H1 (cell line): ENCODE measurements at regions not wholly inside any gene's neighbourhood (a gene's known extent, or its start where the extent isn't known, plus 50 kb on each side); places are given as distances from the start of the nearest gene placed in this dataset.

ENCODE experiments used
- CTCF ChIA-PET: fragments of 300-600 bp; sonication (Branson Sonifier 250); formaldehyde crosslinking; loops from one replicate; lab custom pipeline; 2021; ENCODE audit not compliant: partially characterized antibody; lab: Charles Lee
- POLR2A ChIA-PET: fragments of 300-600 bp; sonication (Branson Sonifier 250); formaldehyde crosslinking; loops from one replicate; lab custom pipeline; 2021; ENCODE audit warnings: inconsistent platforms; ENCODE audit not compliant: partially characterized antibody; lab: Charles Lee
- DNase-seq, 2 experiments: peaks; one replicate each; pipeline versions ENCODE4 v3.0.0 to v3.0.0-alpha.2; 2010 to 2022; ENCODE audit warnings: low spot score in 2 of 2, low read depth in 1 of 2, mixed read lengths in 1 of 2
- FAIRE-seq: peaks from 2 replicates; lab custom pipeline; 2011; peaks lifted over from hg19 to GRCh38; lab: Jason Lieb, UNC
- H2AFZ ChIP-seq: 2 replicates; pipeline ENCODE4 v1.8.1; 2012; ENCODE audit warnings: low read length, inconsistent platforms
- H2AK5ac ChIP-seq: 2 replicates; pipeline ENCODE4 v1.6.1; 2013; ENCODE audit warnings: low read depth, low read length
- H2BK120ac ChIP-seq: replicated peaks from 2 replicates; pipeline ENCODE3; 2013; ENCODE audit warnings: low read depth, low read length, inconsistent platforms
- H2BK12ac ChIP-seq: 2 replicates; pipeline ENCODE4 v1.6.1; 2013; ENCODE audit warnings: low read depth, low read length
- H2BK15ac ChIP-seq: 2 replicates; pipeline ENCODE4 v1.6.1; 2013; ENCODE audit warnings: low read length
- H2BK20ac ChIP-seq: 2 replicates; pipeline ENCODE4 v1.6.1; 2013; ENCODE audit warnings: low read length
- H2BK5ac ChIP-seq: 2 replicates; pipeline ENCODE4 v1.6.1; 2013; ENCODE audit warnings: low read depth, low read length
- H3K14ac ChIP-seq: 2 replicates; pipeline ENCODE4 v1.6.1; 2013; ENCODE audit warnings: inconsistent platforms; ENCODE audit not compliant: insufficient read length
- H3K18ac ChIP-seq: 2 replicates; pipeline ENCODE4 v1.6.1; 2013; ENCODE audit warnings: low read length; ENCODE audit errors: extremely low read depth
- H3K23ac ChIP-seq: 2 replicates; pipeline ENCODE4 v1.6.1; 2013; ENCODE audit warnings: inconsistent platforms; ENCODE audit not compliant: insufficient read length
- H3K23me2 ChIP-seq: 2 replicates; pipeline ENCODE4 v1.6.1; 2013; ENCODE audit warnings: low read depth, low read length
- H3K27ac ChIP-seq: 2 replicates; pipeline ENCODE4 v1.6.1; 2011; ENCODE audit warnings: low read depth, low read length, inconsistent platforms
- H3K27me3 ChIP-seq, 4 experiments: replicated peaks in 1 of 4; 1 replicate in 1 of 4; 2 replicates in 3 of 4; pipeline versions ENCODE4 v1.6.1 to v1.8.1; 2011 to 2013; ENCODE audit warnings: low read length in 3 of 4, mild to moderate bottlenecking in 3 of 4, inconsistent platforms in 2 of 4, mixed read lengths in 2 of 4, moderate library complexity in 1 of 4; ENCODE audit not compliant: control insufficient read depth in 3 of 4, insufficient read depth in 3 of 4; ENCODE audit errors: extremely low read depth in 1 of 4
- H3K36me3 ChIP-seq, 4 experiments: 2 replicates each; pipeline versions ENCODE4 v1.6.1 to v1.8.1; 2011 to 2013; ENCODE audit warnings: mild to moderate bottlenecking in 4 of 4, low read length in 3 of 4, moderate library complexity in 2 of 4, control low read depth in 1 of 4, inconsistent platforms in 1 of 4; ENCODE audit not compliant: insufficient read depth in 4 of 4, control insufficient read depth in 2 of 4
- H3K4ac ChIP-seq: replicated peaks from 2 replicates; pipeline ENCODE3; 2013; ENCODE audit warnings: low read length, low read depth, mixed read lengths, inconsistent platforms; ENCODE audit not compliant: insufficient read length
- H3K4me1 ChIP-seq, 4 experiments: replicated peaks in 1 of 4; 1 replicate in 1 of 4; 2 replicates in 3 of 4; pipeline versions ENCODE4 v1.6.1 to v1.8.1; 2011 to 2013; ENCODE audit warnings: low read length in 3 of 4, inconsistent platforms in 2 of 4, mixed read lengths in 1 of 4; ENCODE audit not compliant: insufficient read depth in 4 of 4, control insufficient read depth in 3 of 4
- H3K4me2 ChIP-seq, 2 experiments: 2 replicates each; pipeline versions ENCODE4 v1.6.1 to v1.8.1; 2011 to 2013; ENCODE audit warnings: low read depth in 2 of 2, low read length in 2 of 2, control low read depth in 1 of 2, inconsistent platforms in 1 of 2, mild to moderate bottlenecking in 1 of 2; ENCODE audit not compliant: insufficient read depth in 1 of 2
- H3K4me3 ChIP-seq, 4 experiments: fragments of 200-600, 300-600 bp in 1 of 4; sonication (generic), shearing (Covaris generic), sonication (Bioruptor Twin) in 1 of 4; 2 replicates each; pipeline versions ENCODE4 v1.5.1 to v1.8.1; 2011 to 2016; ENCODE audit warnings: low read length in 4 of 4, low read depth in 3 of 4, control low read depth in 2 of 4, inconsistent platforms in 2 of 4, mild to moderate bottlenecking in 2 of 4, mixed read lengths in 1 of 4, moderate library complexity in 1 of 4; ENCODE audit not compliant: insufficient read depth in 2 of 4; ENCODE audit errors: extremely low read depth in 1 of 4
- H3K56ac ChIP-seq: replicated peaks from 2 replicates; pipeline ENCODE3; 2013; ENCODE audit warnings: low read depth, mild to moderate bottlenecking, mixed read lengths, low read length, inconsistent platforms; ENCODE audit not compliant: insufficient read length
- H3K79me1 ChIP-seq: 2 replicates; pipeline ENCODE4 v1.6.1; 2013; ENCODE audit warnings: low read depth, low read length, control low read depth
- H3K79me2 ChIP-seq, 2 experiments: 2 replicates each; pipeline versions ENCODE4 v1.6.1 to v1.8.1; 2012 to 2013; ENCODE audit warnings: low read length in 2 of 2, mild to moderate bottlenecking in 2 of 2, inconsistent platforms in 1 of 2; ENCODE audit not compliant: insufficient read depth in 2 of 2, control insufficient read depth in 1 of 2
- H3K9ac ChIP-seq, 4 experiments: replicated peaks in 1 of 4; 1 replicate in 1 of 4; 2 replicates in 3 of 4; pipeline versions ENCODE4 v1.6.1 to v1.8.1; 2011 to 2013; ENCODE audit warnings: low read depth in 3 of 4, low read length in 3 of 4, control low read depth in 2 of 4, mild to moderate bottlenecking in 2 of 4, moderate library complexity in 2 of 4, inconsistent platforms in 1 of 4; ENCODE audit errors: extremely low read depth in 1 of 4
- H3K9me3 ChIP-seq, 2 experiments: 2 replicates each; pipeline versions ENCODE4 v1.6.1 to v1.8.1; 2012 to 2013; ENCODE audit warnings: mild to moderate bottlenecking in 2 of 2, moderate library complexity in 2 of 2, control low read depth in 1 of 2, inconsistent platforms in 1 of 2, low read depth in 1 of 2, low read length in 1 of 2, mixed read lengths in 1 of 2; ENCODE audit not compliant: insufficient read depth in 2 of 2
- H4K20me1 ChIP-seq, 2 experiments: replicated peaks in 1 of 2; 2 replicates each; pipeline versions ENCODE3 to v1.8.1; 2011 to 2013; ENCODE audit warnings: inconsistent platforms in 2 of 2, low read length in 2 of 2, mild to moderate bottlenecking in 1 of 2; ENCODE audit not compliant: insufficient read depth in 2 of 2, control insufficient read depth in 1 of 2
- H4K5ac ChIP-seq: 2 replicates; pipeline ENCODE4 v1.6.1; 2013; ENCODE audit warnings: low read length, low read depth, mixed read lengths, inconsistent platforms; ENCODE audit not compliant: insufficient read length
- H4K8ac ChIP-seq: 2 replicates; pipeline ENCODE4 v1.8.0; 2013; ENCODE audit warnings: mild to moderate bottlenecking, moderate library complexity, low read length, inconsistent platforms; ENCODE audit not compliant: insufficient read depth; ENCODE audit errors: extremely low read depth
- H4K91ac ChIP-seq: replicated peaks from 2 replicates; pipeline ENCODE3; 2013; ENCODE audit warnings: low read length, mixed read lengths, inconsistent platforms; ENCODE audit not compliant: insufficient read length
- BRCA1 ChIP-seq: IDR thresholded peaks from 2 replicates; pipeline ENCODE4 v1.6.1; 2012; ENCODE audit warnings: low read depth, low read length, improper control_type of control experiment
- CTBP2 ChIP-seq: IDR thresholded peaks from 2 replicates; pipeline ENCODE4 v1.7.0; 2011; ENCODE audit warnings: borderline replicate concordance, mild to moderate bottlenecking, moderate library complexity, mixed read lengths, low read length; ENCODE audit not compliant: insufficient read depth, insufficient read length
- EGR1 ChIP-seq: IDR thresholded peaks from 2 replicates; pipeline ENCODE4 v1.6.1; 2011; ENCODE audit warnings: low read depth, low read length, borderline replicate concordance
- JUN ChIP-seq: IDR thresholded peaks from 2 replicates; pipeline ENCODE4 v1.6.1; 2011; ENCODE audit warnings: low read depth, mild to moderate bottlenecking, improper control_type of control experiment, low read length
- KDM4A ChIP-seq: IDR thresholded peaks from one replicate; pipeline ENCODE4 v1.7.1; 2012; ENCODE audit warnings: low read depth, mild to moderate bottlenecking, moderate library complexity, low read length, inconsistent platforms; ENCODE audit not compliant: severe bottlenecking
- POLR2A ChIP-seq, 2 experiments: IDR thresholded peaks; 1 replicate in 1 of 2; 2 replicates in 1 of 2; pipeline ENCODE4 v1.6.1; 2011; ENCODE audit warnings: low read depth in 2 of 2, low read length in 2 of 2, mild to moderate bottlenecking in 2 of 2; ENCODE audit errors: control extremely low read depth in 1 of 2
- RAD21 ChIP-seq, 2 experiments: IDR thresholded peaks in 1 of 2; conservative IDR thresholded peaks in 1 of 2; 2 replicates each; pipeline ENCODE4 v1.6.1; 2011; ENCODE audit warnings: low read depth in 2 of 2, low read length in 2 of 2, improper control_type of control experiment in 1 of 2, inconsistent platforms in 1 of 2, mild to moderate bottlenecking in 1 of 2, moderate library complexity in 1 of 2
- RXRA ChIP-seq: IDR thresholded peaks from 2 replicates; pipeline ENCODE4 v1.6.1; 2011; ENCODE audit warnings: low read depth, mild to moderate bottlenecking, low read length, moderate library complexity; ENCODE audit not compliant: insufficient read depth
- SAP30 ChIP-seq: fragments of 300-600 bp; sonication (generic); IDR thresholded peaks from 2 replicates; pipeline ENCODE4 v1.7.1; 2012; ENCODE audit warnings: low read length, moderate library complexity, mild to moderate bottlenecking, inconsistent platforms; ENCODE audit not compliant: insufficient read depth, insufficient replicate concordance
- SIN3A ChIP-seq, 2 experiments: IDR thresholded peaks in 1 of 2; conservative IDR thresholded peaks in 1 of 2; 2 replicates each; pipeline ENCODE4 v1.6.1; 2011 to 2012; ENCODE audit warnings: low read length in 2 of 2, improper control_type of control experiment in 1 of 2, low read depth in 1 of 2, mild to moderate bottlenecking in 1 of 2
- SIX5 ChIP-seq: IDR thresholded peaks from 2 replicates; pipeline ENCODE4 v1.6.1; 2011; ENCODE audit warnings: mild to moderate bottlenecking, low read depth, low read length
- SP2 ChIP-seq: IDR thresholded peaks from 2 replicates; pipeline ENCODE4 v1.6.1; 2012; ENCODE audit warnings: mild to moderate bottlenecking, low read length, inconsistent platforms
- SP4 ChIP-seq: IDR thresholded peaks from 2 replicates; pipeline ENCODE4 v1.6.1; 2012; ENCODE audit warnings: low read length, inconsistent platforms
- SRF ChIP-seq: IDR thresholded peaks from 2 replicates; pipeline ENCODE4 v1.6.1; 2011; ENCODE audit warnings: mild to moderate bottlenecking, low read depth, low read length, moderate library complexity
- TCF12 ChIP-seq: IDR thresholded peaks from 2 replicates; pipeline ENCODE4 v1.6.1; 2011; ENCODE audit warnings: low read depth, mild to moderate bottlenecking, low read length
- WGBS, 2 experiments: shearing (Covaris generic) in 1 of 2; methylation state at CpG; one replicate each; pipeline versions ENCODE4 v1.1.6 to v1.1.7; 2013 to 2015; ENCODE audit warnings: low lambda C conversion rate in 2 of 2, mixed read lengths in 2 of 2, inconsistent platforms in 1 of 2, low coverage in 1 of 2, missing lambda C conversion rate in 1 of 2; ENCODE audit not compliant: insufficient replicate concordance in 2 of 2, insufficient coverage in 1 of 2, insufficient read length in 1 of 2; ENCODE audit errors: extremely low coverage in 1 of 2, missing lambda C conversion rate in 1 of 2; 5-methylcytosine and 5-hydroxymethylcytosine counted together

GRCh38 chr1:30516485-30516858 is 206.9 kb downstream of the MATN1 start:
- Histone ChIP-seq H3K56ac (no peak overlapping the region), H3K9ac (no peak overlapping the region), H4K91ac (no peak overlapping the region), H4K8ac (no peak overlapping the region), H3K4me2 (no peak overlapping the region), H3K79me2 (no peaks in the 10 kb centered on the region), H2AFZ (no peak overlapping the region), H3K23me2 (no peaks in the 10 kb centered on the region; the same call in 1 of the 2 replicates), H3K23ac (no peak overlapping the region), H3K4ac (no peak overlapping the region), H2BK12ac (no peak overlapping the region), H2BK20ac (0 out of 2 replicates have a peak overlapping the region, but pooled peaks have one; percentile 48), H2BK5ac (no peak overlapping the region), H2BK15ac (no peak overlapping the region), H3K27ac (no peak overlapping the region), H2AK5ac (no peak overlapping the region), H3K9me3 (no peaks in the 10 kb centered on the region), H3K79me1 (no peaks in the 10 kb centered on the region), H3K14ac (no peak overlapping the region), H4K5ac (no peak overlapping the region), H3K4me1 (peaks cover 3 to 11% (median 8%) of the 10 kb centered on the region in 4 experiments; a peak in 5 of 7 replicates), H4K20me1 (no peaks in the 10 kb centered on the region), H2BK120ac (no peak overlapping the region), H3K36me3 (no peaks in the 10 kb centered on the region), H3K18ac (0 out of 2 replicates have a peak overlapping the region, but pooled peaks have one; percentile 15), H3K27me3 (no peaks in the 10 kb centered on the region), H3K4me3 (no peak overlapping the region)
- CTCF ChIA-PET, result no interaction called here
- DNase-seq, result no peak
- WGBS, 2 experiments, result 93% methylated on average over 4 of the region's 4 CpGs; no CpG with 5 or more reads in 1 of the 2 experiments
- FAIRE-seq, result no peak
- POLR2A ChIA-PET, result no interaction called here
- TF ChIP-seq SP2, result no peak
- no peak for TF ChIP-seq TCF12
- TF ChIP-seq SIN3A (conservative IDR thresholded peaks at IDR 0.05 in 1 of 2, IDR thresholded peaks at IDR 0.05 in 1 of 2; ENCODE audit: low read depth in 1 of 2, low read length in 2 of 2), result no peak
- no peak for TF ChIP-seq SIX5
- TF ChIP-seq EGR1, result no peak
- TF ChIP-seq SAP30, result no peak
- no peak for TF ChIP-seq RXRA
- TF ChIP-seq KDM4A, result no peak
- TF ChIP-seq CTBP2, result no peak
- TF ChIP-seq JUN, result no peak
- no peak for TF ChIP-seq SP4
- no peak for TF ChIP-seq RAD21 (IDR thresholded peaks at IDR 0.05 in 1 of 2, conservative IDR thresholded peaks at IDR 0.05 in 1 of 2; ENCODE audit: low read depth in 2 of 2, low read length in 2 of 2)
- no peak for TF ChIP-seq BRCA1
- no peak for TF ChIP-seq SRF
- TF ChIP-seq POLR2A (IDR thresholded peaks at IDR 0.05; ENCODE audit: control extremely low read depth in 1 of 2, low read depth in 2 of 2, low read length in 2 of 2), result no peak
